Forelimb muscle (tissue), 1 donor: ENCODE measurements at regions not wholly inside any gene's neighbourhood (a gene's known extent, or its start where the extent isn't known, plus 50 kb on each side); places are given as distances from the start of the nearest gene placed in this dataset.
"Not testable (repeated sequence)": the region's sequence is repeated elsewhere in the genome, so short reads cannot be mapped to it uniquely, and the experiment has no call there.

Source experiments
- DNase-seq: peaks from one replicate; pipeline ENCODE4 v3.0.0-alpha.2; 2013; ENCODE audit warnings: low read depth

DNA sequence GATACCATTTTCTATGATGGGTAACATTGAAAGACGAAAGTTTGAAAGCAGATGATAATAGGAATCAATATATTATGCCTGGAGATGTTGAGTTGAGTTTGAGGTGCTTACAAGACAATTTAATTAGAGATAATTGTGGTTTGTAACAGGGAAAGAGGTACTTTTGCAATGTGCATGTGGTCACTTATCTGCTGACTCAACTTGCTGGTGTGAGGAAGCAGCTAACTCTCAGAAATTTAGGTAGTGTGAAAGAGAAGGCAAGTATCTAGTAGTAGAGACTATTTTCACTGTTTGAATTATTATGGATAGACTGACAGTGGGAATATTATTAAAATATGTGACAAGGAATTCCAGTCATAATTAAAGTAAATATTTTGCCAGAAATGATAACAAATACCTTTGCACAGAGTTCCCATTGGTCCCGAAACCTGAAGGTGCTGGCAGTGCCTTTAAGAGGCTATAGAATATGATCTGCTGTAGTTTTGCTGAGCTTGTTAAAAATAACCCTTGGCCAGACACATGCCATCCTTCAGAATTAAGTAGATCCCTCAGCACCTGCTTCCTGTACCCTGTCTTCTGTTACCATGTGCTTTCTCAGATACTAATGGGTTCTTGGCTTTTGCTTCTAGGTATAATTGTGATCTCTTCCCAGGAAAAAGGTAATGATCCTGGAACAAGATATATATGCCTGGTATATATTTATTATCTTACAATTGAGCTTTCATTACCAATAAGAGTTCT lies 315.9 kb downstream of the BCHE start:
- no peak for DNase-seq

DNA sequence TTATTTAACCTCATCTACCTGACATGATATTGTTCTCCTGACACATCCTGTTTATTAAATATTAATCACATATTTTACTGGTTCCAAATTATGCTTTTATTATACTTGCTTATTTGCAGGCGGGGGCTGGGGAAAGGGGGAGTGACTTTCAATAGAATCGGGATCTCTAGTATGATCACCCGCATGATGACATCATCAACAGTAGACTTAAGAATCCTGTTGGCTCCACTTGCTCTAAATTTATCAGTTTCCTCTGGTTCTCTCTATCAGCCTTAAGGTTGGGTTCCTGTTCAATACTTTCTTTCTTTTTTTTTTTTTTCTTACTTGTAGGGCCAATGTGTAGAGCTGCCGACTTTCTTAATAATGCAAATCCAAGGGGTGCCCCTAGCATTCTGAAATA lies 317.5 kb downstream of the BCHE start:
- no peak for DNase-seq

DNA sequence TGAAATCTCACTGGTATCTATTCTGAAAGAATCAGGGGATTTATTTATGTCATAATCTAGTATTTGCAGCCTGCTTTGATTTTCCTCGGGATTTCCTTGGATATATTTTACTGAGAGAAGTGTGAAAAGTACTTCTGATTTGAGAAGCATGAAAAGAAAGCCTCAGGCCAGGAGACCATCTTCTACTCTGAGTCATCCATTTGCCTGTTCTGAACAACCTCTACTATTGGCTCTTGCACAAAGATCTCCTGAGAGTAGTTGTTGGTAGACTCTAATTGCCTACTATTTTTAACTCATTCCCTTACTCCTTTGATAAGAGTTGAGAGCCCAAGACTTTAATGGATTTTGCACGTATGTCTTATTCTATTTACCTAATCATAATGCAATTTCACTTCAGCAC lies 318.9 kb downstream of the BCHE start:
- DNase-seq, result no peak

DNA sequence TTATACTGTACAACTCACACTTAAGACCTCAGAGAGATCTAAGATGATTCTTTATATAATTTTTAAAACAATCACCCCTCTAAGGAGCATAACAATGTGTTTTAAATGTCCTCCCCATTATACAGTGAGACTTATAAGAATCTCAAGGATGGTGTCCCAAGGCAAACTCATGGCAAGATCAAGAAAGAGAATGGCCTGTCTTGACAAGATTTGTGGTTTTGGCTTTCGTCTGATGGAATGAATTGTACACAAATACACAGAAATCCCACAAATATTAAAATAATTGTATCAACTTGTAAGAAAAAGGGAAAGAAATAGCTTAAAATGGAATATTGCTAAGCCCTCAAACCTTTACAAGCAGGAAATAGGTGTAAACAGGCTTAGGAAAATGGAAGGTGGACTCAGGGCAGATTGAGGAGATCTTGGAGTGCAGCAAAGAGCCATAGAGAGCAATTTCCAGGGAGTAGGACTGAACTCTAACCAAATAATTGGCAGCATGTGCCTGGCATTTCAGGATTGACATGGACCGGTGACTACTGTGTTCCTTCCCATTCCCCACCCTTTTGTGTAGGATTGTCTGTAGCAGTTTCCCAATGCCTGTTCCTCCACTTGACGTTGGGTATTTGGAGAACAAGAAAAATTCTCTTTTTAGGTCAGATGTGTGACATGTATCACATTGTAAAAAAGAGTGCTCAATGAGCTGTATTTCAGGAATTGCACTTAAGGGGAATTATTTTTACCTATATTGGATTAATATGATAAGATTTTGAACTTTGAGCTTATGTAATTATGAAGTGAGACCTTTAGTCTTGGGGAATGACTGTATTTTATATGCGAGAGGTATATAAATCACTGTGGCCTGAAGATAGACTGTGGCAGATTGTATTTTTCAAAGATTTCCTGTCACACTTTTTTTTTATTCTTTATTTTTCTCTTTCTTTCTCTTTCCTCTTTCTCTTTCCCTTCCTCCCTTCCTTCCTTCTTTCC lies 317.8 kb upstream of the SLITRK3 start:
- DNase-seq, result no peak

DNA sequence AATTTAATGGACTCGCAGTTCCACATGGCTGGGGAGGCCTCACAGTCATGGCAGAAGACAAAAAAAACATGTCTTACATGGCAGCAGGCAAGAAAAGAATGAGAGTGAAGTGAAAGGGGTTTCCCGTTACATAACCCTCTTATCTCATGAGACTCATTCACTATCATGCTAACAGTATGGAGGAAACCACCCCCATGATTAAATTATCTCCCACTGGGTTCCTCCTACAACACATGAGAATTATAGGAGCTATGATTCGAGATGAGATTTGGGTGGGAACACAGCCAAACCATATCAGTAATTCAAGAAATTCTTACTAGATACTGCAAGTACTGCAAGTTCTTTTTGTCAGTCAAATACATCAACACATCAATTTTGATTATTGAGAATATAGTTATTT lies 311.4 kb upstream of the SLITRK3 start:
- no peak for DNase-seq

DNA sequence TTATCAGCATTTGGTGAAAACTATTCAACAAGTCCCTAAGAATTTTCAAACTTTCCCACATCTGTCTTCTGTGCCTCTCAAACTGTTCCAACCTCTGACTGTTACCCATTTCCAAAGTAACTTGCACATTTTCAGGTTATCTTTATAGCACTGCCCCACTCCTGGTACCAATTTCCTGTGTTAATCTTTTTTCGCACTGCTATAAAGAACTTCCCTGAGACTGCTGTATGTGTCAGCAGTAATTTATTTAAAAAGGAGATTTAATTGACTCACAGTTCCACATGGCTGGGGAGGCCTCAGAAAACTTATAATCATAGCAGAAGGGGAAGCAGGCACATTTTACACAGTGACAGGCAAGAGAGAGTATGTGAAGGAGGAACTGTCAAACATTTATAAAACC lies 310.9 kb upstream of the SLITRK3 start:
- DNase-seq, result no peak

DNA sequence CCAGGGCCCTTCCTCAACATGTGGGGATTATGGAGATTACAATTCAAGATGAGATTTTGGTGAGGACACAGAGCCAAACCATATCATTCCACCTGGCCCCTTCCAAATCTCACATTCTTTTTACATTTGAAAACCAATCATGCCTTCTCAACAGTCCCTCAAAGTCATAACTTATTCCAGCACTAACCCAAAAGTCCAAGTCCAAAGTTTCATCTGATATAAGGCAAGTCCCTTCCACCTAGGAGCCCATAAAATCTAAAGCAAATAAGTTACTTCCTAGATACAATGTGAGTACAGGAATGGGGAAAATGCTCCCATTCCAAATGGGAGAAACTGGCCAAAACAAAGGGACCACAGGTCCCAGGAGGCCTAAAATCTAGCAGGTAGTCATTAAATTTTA lies 309.5 kb upstream of the SLITRK3 start:
- no peak for DNase-seq

DNA sequence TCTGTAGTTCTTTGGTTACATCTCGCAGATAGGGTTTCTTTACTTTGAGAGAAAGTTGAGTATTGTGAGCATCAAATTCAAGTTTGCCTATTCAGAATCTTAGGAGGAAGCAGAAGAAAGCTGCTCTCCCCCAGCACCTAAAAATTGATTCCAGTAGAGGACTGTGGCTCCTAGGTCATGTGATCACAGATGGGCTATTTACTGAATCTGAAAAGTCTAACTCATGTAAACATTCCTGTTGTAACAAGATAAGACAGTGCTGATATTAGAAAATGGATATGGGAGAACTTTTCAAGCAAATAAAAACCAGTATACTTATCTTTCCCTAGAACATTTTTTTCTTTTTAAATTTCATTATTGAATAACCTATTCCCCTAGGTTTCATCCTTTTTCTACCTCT lies 308.4 kb upstream of the SLITRK3 start:
- no peak for DNase-seq

DNA sequence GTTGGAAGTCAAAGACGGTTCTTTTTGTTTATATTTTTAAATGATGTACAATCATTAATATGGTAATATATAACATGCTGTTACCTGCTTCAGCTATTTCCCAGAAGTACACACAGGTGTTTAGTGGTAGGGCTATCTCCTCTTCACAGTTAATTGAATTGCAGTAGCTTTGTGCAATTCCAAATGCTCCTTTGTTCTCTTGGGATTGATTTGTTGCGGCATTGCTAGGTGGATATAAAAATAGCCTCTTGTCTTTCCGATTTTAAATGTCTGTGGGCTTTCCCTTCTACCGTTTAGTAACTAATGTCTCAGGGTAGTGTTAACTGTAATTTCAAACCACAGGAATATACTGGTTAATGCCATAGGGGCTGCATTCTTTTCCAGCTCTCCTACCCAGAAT lies 307.6 kb upstream of the SLITRK3 start:
- DNase-seq, result no peak

DNA sequence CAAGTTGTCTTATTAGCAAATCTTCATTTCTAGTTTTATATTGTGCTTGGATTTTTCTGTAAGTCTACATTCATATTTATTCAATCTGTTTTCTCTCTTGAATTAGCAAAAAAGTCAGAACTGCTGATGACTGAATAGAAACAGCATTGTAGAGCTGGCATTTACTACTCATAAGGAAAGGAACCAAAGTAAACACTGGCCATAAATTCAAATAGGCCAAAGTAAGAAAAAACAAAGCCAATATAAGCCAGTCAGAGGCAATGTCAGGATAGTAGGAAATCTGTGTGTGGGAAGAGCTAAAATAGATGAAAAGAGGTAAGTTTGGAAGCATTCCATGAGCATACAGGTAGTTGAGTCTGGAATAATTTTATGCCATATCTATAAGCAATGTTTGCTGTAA lies 307.2 kb upstream of the SLITRK3 start:
- no peak for DNase-seq

DNA sequence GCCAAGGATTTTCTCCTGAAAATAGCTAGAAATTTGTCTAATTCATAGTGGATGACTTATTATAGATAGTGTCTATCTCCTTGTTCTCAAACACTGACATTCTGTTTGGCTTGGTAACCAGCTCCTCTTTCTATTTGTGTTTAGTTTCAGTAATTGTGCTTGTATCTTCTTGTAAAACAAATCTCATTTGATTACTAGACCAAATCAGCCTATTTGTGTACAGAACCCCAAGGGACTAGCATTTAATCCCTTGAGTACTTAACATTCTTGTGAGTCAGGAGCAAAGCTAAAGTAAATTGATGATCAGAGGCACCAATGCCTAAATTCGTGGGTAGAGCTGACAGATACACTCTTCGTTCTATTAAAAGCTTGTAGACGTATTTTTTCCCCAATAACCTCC lies 306.5 kb upstream of the SLITRK3 start:
- DNase-seq, result no peak

DNA sequence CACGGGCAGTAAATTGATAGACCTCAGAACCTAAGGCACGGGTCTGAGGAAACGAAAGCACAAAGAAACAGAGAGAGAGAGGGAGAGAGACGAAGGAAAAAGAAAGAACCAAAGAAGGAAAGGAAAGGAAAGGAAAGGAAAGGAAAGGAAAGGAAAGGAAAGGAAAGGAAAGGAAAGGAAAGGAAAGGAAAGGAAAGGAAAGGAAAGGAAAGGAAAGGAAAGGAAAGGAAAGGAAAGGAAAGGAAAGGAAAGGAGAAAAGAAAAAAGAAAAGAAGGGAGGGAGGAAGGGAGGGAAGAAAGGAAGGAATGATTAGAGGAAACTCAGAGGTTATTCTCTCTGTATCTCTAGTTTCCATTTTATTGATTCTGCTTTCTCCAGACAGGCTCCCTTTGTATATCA lies 302.6 kb upstream of the SLITRK3 start:
- not testable (repeated sequence) for DNase-seq

DNA sequence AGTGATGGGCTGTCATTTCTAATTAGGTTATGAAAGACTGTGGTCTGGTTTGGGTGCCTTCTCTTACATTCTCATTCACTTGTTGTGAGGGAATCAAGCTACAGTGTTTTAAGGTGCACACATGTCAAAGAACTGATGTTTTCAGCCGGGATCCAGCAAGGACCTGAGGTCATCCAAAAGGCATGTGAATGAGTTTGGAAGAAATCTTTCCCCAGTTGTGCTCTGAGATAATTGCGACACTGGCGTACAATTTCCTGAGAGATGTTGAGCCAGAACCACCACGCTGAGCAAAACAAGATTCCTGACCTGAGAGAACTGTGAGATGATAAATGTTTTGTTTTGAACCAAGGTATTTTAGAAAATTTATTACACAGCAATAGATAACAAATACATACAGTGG lies 295.3 kb upstream of the SLITRK3 start:
- DNase-seq, result peak; percentile 9

DNA sequence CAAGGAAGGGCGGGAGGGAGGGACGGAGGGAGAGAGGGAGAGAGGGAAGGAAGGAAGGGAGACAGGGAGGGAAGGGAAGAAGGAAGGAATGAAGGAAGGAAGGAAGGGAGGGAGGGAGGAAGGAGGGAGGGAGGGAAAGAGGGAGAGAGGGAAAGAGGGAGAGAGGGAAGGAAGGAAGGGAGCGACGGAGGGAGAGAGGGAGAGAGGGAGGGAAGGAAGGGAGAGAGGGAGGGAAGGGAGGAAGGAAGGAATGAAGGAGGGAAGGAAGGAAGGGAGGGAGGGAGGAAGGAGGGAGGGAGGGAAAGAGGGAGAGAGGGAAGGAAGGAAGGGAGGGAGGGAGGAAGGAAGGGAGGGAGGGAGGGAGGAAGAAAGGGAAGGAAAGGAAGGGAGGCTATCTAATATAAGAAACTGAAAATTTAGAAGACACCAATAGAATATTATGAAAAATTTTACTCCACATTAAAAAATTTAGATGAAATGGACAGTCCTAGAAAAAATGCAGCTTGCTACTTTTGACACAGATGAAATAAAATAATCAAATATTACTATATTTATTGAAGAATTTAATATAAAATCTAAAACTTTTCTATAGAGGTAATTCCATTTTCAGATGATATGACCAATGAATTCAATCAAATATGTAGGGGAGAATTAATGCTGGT lies 280.3 kb upstream of the SLITRK3 start:
- DNase-seq, result no peak

DNA sequence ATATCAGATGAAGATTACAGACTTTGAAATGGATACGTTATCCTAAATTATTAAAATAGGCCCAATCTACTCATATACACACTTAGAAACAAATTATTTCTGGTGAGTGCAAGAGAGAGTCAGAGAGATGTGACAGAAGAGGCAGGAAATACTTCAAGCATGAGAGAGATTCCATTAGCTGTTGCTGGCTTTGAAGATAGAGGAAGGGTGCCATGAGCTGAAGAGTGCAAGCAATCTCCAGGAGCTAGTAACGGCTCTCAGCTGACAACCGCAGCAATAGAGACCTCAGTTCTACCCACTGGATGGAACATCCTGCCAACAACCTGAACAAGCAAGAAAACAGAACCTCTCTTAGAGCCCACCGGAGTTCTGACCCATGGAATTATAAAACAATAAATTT lies 270.7 kb upstream of the SLITRK3 start:
- DNase-seq, result no peak

DNA sequence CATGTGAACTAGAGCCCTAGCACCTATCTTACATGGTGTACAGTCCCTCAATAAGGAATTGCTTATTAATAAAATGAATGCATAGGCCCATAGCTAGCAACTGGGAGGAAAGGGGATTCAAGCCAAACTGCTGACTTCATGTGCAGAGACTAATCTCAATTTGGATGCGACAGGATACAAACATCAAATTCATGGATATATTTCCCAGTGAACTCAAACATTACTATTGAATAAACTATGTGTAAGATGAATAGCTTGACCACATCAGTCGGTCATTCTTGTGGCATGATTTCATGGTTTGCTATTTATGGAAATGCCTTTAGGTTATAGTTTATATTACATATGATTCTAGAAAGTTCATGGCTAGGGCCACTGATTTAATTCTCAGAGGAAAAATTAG lies 268.6 kb upstream of the SLITRK3 start:
- peak; percentile 34 for DNase-seq

DNA sequence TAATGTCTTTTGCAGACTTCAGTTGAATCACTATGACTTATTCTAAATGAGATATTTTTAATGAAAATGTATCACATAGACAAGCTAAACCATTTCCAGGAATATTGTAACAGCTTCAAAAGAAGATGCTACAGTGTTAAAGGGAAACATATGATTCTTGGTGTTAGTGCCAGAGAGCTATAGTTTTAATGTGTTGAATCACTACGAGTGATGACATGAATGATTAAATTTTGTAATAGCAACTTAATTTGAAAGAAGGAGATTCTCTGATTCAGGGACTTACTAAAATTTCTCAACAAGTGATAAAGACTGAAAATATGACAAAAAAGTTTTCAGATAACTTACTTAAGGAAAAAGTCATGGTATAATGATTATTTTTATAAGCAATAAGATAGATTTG lies 267.3 kb upstream of the SLITRK3 start:
- no peak for DNase-seq

DNA sequence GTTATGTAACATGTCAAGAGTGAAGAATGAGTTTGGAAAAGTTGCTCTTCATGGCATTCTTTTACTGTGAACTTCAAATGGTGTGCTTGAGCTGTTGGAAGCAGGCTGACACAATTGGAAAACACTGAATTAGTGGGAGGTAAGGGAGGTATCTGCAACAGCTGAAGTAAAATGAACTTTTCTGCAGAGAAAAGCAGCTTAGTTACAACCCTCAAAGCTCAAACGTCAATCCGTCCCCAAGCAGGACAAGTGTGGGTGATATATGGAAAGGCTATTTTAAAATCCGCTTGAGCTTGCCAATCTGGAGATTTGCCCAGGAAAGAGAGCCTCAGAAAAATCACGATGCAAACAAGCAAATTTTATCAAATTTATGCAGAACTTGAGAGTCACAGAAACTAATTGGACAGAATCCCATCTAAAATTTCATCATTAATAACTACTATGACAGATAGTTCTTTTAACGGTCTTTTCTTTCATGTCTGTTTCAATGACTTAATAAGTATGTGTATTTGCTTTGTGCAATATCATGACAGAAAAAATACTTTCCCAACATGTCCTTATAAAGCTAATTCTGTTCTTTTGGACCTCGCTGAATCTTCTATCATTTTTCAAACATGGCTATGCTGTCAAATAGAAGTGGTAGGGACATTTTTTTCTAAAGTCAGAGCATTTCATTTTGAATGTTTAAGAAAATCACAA lies 266.6 kb upstream of the SLITRK3 start:
- DNase-seq, result peak; percentile 43

DNA sequence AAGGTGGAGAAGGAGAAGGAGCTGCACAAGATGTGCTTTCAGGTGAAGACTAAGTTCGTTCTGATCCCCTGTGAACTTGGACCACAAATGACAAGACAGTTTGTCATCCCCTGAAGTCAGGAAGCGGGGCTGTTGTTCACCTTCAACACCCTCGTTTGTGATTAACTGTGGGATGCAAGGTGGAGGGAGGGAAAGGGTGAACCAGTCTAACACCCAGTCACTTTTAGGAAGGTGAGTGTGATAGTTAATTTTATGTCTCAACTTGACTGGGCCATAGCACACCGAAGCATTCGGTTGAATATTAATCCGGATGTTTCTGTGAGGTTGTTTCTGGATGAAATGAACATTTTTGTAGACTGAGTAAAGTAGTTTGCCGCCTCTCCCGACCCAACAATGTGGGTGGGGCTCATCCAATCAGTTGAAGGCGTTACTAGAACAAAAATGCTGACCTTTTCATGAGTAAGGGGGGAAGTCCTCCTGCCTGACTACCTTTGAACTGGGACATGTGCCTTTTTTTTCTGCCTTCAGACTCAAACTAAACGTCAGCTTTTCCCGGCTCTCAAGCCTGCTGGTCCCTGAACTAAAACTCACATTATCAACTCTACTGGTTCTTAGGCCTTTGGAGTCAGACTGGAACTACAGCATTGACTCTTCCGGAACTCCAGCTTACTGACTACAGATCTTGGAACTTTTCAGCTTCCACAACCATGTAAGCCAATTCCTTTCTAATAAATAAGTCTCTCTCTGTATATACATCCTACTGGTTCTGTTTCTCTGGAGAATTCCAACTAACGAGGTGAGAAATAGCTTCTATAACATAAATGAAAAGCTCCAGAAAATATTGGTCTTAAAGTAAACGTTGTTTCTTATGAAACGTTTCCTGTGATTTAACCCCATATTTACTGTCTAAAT lies 264.0 kb upstream of the SLITRK3 start:
- DNase-seq, result no peak

DNA sequence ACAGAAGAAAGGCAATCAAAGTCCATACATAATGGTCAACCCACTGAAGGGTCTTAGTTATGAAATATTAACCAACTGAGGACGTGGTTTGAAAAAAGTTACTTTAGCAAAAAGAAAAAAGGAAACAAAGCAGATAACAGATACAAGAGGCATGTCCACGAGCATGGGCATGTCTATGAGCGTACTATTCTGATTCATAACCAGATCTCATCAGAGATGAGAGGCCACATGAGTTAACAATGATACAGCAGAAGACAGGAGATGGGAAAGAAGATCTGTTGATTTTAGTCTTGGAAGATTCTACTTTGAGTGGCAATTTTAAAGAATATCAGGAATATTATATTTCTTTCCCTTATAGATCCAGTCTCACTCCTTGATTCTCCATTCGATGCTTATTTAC lies 262.9 kb upstream of the SLITRK3 start:
- DNase-seq, result no peak

DNA sequence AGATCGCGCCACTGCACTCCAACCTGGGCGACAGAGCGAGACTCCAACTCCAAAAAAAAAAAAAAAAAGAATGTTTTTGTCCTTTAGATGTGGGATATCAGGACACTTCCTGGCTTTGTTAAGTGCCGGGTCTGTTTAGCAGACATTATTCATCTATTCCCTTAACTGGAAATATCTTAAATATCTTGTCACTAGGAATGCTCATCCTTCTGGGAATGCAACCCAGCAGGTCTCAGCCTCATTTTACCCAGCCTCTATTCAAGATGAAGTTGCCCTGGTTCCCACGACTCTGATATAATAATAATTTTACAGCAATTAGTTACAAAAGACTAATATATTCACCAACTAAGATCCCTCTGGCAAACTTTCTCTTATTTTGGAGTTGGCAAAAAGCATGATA lies 260.9 kb upstream of the SLITRK3 start:
- DNase-seq, result no peak
